ENCODE measurements at regions not wholly inside any gene's neighbourhood (a gene's known extent, or its start where the extent isn't known, plus 50 kb on each side); places are given as distances from the start of the nearest gene placed in this dataset.
"Not testable (repeated sequence)": the region's sequence is repeated elsewhere in the genome, so short reads cannot be mapped to it uniquely, and the experiment has no call there.

DNA sequence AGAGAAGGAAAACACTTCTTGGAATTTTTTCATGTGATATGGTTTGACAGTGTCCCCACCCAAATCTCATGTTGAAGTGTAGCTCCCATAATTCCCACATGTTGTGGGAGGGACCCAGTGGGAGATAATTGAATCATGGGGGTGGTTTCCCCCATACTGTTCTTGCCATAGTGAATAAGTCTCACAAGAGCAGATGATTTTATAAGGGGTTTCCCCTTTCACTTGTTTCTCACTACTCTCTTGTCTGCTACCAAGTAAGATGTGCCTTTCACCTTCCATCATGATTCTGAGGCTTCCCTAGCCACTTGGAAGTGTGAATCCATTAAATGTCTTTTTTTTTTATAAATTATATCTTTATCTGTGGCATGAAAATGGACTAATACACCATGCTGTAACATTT, 250.7 kb downstream of the LPIN1 start:
- no peak for DNase-seq

DNA sequence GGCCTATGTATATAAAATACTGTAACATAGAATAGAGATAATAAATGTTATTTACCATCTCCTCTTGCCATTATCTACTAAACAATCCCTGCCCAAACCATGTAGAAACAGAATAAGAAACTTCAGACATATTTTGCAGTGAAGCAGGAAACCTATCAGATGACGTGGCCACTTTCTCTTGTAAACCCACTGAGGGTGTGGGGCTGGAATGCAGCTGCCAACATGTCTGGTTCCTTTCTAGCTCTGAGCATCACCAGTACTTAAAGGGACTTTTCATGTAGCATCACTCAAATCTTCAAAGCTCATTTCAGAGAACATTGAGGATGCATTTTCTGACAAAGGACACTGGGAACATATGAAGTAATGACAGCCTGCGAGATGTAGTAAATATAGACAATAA, 251.8 kb downstream of the LPIN1 start:
- peak; percentile 41 for DNase-seq

DNA sequence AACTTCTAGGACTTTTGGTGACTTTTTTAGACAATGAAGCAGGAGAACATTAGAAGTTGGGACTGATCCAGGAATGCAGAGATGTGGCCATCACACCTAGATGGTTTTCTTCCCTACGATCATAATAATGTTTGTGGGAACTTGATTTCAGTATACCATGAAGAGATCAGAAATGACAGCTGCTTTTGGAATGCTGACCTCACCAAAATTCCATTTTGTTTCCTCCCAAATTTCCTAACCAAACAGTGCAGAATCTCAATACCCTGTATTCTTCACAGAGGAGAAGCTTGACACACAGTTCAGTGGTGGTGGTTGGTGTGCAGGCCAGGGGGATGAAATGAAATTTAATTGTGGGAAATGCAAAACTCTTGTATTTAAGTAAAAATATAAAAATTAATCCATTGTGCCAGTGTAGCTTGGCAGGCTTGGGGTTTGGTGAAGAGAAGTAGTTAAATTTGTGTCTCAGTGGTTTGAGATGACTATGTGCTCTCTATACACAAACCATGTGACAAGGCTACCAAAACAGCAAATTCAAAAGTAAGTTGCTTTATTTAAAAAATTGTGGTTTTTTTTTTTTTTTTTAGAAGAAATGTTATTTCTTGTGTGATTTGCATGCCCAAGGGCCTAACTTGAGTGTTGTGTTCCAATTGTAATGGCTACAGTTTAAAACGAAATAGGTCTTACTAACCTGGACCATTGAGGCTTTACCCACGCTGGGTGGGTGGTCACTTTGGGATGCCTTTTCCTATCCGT, 252.4 kb downstream of the LPIN1 start:
- no peak for DNase-seq

DNA sequence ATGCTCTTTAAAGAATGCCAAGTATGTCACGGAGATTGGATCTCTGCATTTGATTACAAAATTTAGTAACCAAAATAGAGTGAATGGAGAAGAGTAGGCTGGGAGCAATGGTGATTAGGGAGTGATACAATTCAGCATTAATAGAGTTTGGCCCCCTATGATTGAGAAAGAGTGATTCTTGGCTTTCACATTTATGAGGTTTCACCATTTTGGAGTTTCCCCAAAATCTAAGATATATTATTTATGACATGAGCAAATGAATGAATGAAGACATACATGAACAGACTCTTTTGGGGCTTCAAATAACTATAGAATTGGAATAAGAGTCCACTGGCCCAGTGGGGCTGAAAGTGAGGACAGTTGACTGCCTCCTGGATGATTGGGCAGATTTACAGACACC, 255.2 kb downstream of the LPIN1 start:
- no peak for DNase-seq

DNA sequence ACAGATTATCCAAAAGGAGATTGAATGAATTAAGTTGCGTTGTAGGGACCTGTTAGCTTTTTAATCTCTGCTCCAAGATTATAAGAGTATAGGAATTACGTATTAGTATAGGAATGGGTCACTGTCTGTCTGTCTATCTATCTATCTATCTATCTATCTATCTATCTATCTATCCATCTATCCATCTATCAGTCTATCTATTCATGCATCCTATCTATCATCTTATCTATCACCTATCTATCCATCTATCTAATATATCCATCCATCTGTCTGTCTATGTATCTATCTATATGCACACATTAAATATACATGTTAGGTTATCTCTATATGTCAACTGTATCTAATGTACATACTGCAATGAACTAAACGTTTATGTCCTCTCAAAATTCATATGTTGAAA, 255.8 kb downstream of the LPIN1 start:
- DNase-seq, result no peak

DNA sequence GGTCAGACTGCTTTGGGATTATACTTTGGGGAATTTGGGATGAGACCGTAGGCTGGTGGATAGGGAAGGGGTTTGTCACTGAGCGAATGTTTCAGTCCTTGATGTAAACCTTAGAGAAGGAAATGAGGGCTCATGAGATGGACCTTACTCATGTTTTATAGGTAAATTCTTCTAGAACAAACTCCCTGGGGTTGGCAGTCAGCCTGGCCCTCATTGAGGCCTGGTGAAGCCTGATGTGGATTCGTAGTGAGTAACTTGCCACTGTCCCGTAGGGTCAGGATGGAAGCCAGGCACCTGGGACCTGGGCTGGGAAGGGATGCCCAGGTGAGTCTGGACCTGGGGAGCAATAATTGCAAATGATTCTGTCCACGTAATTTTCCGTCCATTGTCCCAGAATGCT, 258.3 kb downstream of the LPIN1 start:
- no peak for DNase-seq

DNA sequence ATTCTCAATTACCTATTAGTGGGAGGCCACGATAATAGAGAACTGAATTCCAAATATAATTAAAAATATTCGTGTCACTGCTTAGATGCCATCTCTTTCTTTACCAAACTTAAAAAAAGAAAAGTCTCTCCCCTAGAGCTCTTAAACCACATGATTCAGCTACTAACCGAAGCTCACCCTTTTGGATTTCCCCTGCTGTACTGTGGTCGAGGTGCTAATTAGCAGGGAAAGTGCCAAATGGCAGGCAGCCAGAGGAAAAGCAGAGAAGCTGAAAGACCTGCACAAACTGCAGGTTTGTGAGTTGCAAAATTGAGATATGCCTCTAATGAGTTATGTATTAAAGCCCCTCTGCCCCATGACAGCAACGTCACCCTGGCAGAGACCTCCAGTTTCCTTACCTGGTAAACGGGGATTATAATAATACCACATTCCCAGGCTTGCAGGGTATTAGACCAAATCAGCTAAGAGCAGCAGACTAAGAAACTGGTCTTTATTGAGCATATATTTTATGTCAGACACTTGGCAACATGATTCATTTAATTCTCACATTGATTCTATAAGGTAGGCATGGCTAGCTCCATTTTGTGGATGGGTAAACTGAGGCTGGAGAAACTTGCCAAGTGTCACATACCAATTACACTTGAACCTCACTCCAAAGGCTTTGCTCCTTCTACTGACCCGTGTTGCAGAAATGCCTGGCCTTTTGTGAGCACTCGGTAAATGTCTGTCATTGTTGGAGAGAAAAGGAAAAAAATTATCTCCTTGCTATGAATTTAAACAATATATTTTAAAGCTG, 259.7 kb downstream of the LPIN1 start:
- DNase-seq, result peak; percentile 82

DNA sequence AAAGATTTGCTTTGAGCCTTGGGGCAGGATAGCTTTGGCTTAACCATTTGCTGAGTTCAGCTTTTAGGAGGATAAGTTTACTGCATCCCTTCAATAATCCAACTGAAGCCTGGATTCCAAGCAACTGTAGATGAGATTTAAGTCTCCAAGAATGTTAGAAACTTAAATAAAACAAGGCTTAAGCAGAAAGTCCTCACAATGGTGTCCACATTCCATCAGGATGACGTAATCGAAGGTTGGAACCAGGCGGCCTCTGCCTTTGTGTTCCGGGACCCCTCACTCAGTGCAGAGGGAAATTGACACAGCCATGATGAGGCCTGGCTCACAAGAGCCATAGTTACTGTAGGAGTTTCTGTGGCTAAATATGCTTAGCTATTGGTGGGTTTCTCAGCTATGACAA, 260.4 kb downstream of the LPIN1 start:
- no peak for DNase-seq

DNA sequence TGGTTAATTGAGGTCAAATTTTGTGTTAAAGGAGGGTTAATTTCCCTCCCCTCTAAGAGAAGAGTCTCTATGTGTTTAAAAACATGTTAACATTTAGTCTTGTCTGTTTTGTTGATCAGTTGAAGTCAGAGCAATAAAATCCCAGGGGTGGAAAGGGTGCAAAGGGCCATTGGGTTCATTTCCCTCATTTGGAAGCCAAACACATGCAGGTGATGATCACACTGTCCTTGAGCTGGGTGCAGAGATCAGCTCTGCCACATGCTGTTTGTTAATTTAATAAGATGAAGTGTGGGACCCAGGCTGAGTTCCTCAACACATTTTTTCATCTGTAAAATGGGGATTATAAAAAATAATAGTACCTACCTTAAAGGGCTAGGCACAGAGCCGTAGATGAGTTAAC, 260.9 kb downstream of the LPIN1 start:
- no peak for DNase-seq

DNA sequence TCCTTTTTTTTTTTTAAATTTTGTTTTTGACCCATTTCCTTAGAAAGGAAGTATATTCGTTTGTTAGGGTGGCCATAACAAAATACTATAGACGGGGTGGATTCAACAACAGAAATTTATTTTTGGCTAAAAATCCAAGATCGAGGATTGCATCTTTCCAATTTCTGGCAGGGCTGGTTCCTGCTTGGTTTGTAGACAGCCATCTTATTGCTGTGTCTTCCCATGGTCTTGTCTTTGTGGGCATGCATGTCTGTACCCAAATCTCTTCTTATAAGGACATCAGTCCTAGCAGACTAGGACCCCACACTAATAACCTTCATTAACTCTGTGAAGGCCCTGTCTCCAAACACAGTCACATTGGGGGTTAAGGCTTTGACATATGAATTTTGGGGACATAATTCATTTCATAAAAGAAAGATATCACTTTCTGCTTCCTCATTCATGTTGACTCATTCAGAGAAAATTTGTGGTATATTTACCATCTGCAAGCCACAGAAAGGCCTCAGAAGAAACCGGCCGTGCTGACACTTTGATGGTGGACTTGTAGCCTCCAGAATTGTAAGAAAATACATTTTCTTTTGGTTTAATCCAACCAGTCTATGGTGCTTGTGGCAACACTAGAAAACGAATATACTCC, 262.1 kb downstream of the LPIN1 start:
- DNase-seq, result no peak

DNA sequence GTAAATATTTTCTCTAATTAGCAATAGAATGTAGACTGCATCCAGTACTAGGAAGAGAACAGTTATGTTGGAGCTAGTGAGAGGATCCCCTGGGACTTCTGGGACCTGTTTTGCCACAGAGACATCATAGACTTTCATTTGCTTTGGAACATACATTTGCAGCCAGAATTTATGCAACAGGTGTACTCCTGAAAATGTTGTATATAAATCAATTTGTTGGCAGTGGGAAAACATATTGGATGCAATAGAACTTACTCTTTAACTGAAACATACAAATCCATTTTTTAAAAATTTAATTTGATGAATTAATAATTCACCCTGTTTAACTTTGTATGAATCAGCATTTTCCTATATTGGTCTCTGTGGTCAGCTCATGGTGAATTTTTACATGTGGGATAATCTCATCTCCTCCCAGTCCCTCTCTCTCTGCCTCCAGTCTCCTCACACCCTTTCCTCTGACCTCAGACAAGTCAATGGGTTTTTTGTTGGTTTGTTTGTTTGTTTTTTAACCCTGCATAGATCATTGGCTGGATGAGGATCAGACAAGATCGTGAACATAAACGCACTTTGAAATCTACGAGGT, 263.0 kb downstream of the LPIN1 start:
- DNase-seq, result no peak

DNA sequence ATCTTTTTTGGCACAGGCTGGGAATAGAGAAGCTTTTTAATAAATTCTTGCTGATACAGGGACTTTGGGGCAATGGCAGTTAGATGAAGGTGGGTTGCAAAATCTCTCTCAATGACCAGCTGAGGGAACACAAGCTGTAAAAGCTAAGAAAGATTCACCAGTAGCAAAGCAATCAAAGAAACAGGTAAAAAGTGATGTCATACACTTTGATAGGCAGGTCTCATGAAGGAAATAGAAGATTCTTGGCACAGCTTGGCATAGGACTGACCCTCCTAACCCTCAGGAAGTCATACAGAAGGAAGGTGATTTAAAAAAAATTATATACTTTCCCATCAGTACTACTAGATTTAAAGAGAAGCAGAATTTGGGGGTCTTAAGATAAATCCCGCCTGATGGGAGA, 263.6 kb downstream of the LPIN1 start:
- no peak for DNase-seq

DNA sequence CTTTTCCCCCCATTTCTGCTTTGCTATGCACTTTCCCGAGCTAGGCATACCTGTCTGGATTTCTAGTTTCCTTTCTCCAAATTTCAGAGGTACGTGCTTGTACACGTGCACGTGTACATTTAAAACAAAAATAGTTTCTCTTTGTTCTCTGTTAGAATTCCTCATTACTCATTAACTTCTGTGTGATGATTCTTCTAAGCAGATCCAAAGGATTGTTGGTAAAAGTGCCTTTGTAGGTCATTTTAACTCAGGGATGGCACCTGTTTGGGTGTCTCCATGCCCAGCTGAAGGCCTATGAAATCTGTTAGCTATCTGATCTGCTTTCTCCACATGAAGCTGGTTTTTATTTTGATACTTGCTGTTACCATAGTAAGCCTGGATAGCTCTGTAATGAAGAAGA, 264.3 kb downstream of the LPIN1 start:
- no peak for DNase-seq

DNA sequence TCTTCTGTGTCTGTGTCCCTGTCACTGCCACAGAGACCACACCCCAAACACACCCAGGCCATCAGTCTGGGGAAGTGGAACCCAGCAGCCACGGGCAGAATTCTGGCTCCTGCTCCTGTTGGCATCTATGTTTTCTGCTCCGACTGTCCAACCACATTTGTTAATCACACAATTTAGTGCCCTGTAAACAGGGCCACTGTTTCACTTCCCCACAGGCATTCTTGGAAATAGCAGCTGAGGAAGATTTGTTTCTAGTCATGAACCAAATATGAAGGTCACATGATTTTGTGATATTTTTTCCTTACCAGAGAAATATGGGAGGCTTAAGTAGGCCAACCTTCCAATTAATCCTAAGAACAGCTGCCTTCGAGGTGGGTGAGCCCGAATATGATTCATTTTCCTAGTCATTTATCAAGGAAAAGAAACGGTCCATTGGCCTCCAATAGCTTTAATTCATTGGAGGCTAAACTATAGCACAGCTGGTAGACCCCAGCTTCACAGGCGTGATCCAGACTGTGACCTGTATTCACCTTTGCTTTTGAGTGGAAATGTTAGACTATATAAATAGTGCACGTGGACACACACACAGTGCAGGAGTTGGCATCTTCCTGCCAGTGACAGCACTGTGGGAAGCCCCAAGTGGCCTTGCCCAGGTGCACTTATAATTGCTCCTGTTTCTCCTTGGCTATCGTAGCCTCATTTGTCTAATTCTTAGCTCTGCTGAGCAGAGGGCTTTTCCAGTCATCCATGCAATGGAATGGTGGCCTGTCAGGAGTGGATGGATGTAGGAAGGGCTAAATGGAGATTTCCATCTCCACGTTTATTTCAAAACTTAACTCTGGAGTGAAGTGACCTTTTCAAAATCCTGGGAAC, 267.9 kb downstream of the LPIN1 start:
- no peak for DNase-seq

DNA sequence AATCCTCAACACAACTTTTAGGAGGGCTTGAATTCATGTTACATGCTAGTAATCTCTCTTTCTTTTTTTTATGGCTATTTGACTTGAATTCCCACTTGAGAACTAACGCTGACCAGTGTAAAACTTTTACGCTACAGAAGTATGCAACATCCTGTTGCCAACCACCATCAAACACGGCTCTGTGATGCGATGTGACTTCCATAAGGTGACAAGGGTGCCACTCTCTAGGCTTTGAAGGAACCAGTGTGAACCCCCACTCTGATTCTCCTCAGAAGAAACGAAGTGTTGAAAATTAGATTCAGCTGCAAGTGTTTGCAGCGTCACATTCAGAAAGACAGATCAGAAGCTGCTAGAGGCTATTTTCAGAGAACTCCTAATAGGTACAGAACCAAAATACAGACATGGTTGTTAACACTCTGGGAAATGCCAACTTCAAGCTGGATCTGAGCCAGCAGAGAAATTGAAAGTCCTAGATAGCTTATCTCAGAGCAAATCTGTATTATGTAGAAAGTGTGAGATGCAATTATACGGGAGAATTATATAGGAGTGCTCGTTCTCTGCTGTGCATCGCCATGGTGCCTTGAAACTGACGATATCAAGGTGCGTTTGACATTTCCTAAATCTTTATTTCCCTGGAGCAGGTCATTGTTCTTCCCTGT, 271.2 kb downstream of the LPIN1 start:
- DNase-seq, result no peak

DNA sequence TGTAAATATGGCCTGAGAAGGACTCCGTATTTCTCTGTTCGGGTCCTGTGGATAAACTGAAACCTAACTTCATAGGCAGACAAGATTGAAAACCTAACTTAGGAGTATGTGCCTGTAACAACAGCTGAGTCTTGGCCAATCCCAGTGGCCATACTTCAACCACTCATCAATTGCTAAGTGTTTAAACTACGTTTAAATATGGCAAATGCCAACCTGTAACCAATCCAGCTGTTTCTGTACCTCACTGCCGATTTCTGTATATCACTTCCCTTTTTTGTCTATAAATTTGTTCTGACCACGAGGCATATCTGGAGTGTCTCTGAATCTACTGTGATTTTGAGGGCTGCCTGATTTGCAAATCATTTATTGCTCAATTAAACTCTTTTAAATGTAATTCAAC, 272.3 kb downstream of the LPIN1 start:
- DNase-seq, result not testable (repeated sequence)

DNA sequence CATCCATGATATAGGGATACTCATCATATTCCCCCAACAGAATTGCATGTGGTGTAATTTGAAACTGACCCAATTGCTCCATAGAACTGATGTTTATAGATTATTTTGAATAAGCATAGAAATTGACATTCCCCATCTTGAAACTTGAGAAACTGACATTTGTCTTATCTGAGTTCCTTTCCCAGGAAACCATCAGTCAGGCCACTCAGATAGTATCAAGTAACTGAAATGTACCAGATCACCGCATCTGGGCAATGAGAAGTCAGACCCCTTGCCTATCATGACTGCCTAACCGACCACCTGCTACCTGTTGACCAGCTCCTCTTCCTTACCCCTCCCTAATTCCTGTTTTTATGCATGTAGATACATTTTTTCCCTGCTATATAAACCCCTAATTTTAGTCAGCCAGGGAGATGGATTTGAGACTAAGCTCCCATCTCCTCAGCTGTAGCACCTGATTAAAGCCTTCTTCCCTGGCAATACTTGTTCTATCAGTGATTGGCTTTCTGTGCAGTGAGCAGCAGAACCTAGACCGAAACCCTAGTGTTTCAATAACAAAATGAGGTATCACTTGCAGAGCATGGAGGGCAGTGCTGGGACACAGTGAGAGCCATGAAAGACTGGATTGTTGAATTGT, 274.5 kb downstream of the LPIN1 start:
- DNase-seq, result no peak

DNA sequence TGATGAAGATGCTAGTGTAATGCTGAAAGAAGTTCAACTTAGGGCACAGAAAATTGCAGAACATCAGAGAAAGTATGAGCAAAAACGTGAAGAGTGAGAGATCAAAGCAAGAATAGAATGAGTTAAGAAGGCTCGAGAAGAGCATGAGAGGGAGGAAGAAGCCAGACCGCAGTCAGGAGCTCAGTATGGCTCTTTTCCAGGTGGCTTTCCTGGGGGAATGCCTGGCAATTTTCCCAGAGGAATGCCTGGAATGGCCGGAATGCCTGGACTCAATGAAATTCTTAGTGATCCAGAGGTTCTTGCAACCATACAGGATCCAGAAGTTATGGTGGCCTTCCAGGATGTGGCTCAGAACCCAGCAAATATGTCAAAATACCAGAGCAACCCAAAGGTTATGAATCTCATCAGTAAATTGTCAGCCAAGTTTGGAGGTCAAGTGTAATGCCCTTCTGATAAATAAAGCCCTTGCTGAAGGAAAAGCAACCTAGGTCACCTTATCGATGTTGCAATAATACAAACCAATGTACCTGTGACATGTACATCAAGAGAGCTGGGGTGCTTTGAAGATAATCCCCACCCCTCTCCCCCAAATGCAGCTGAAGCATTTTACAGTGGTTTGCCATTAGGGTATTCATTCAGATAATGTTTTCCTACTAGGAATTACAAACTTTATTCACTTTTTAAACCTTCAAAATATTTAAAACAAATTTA, 277.9 kb downstream of the LPIN1 start:
- not testable (repeated sequence) for DNase-seq

DNA sequence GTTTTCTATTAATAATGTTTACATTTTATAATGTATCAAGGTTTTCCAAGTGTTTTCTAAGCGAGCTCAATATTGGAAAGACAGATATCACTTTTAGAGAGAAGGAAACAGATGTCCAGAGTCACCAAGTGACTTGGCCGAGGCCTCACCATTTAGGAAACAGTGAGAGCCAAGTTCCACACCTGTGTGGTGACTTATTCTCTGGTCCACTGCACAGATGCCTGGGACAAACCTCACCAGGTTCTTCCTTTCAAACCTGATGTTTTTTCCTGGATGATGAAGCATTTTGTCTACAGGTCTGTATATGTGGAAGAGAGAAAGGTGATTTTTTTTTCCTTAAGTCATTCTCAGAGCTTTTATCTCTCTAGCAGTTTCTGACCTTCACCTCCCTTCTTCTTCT, 280.7 kb downstream of the LPIN1 start:
- no peak for DNase-seq

DNA sequence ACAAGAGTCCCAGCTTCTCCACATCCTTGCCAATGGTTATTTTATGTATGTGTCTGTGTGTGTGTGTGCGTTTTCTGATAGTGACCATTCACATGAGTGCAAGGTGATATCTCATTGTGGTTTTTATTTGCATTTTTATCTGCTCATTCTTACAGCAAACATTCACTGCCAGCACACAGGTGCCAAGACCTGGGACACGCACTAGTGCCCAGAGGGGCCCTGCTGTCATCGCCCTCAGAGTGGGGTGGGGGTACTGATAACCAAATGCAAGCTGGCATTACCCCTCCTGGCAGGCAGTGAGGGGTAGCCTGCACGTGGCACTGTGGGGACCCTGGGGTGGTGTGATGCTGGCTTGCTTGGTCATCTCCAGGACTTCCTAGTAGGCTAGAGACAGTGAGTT, 285.4 kb downstream of the LPIN1 start:
- no peak for DNase-seq

DNA sequence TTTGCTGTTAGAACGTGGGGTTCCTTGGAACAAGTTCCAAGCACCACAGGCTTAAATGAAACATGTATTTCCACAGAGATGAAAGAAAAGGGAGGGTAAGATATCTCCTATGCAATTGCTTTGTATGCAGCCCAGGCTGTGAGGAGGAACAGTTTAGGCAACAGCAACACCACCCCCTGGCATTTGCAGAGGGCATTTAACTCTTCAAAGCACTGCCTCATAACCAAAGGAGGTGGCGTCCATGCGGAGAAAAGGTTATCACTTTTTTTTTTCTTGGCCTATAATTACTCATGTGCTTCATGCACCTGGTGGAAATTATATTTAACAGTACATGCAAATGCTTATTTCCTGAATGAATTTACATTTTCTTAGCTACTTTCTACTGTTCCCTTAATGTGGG, 286.0 kb downstream of the LPIN1 start:
- no peak for DNase-seq
